WTC11 (cell line): ENCODE measurements at regions not wholly inside any gene's neighbourhood (a gene's known extent, or its start where the extent isn't known, plus 50 kb on each side); places are given as distances from the start of the nearest gene placed in this dataset.

ENCODE experiments used
- ATAC-seq: fragments of 200-7000 bp; cut with Tn5 transposase; 2 replicates; pipeline ENCODE4 v1.10.0; 2021; ENCODE audit warnings: mild to moderate bottlenecking, moderate library complexity
- CTCF ChIA-PET: fragments of 300-600 bp; sonication (Branson Sonifier 250); formaldehyde crosslinking; loops from one replicate; lab custom pipeline; 2021; ENCODE audit warnings: antibody characterized with exemption; lab: Charles Lee
- POLR2A ChIA-PET: fragments of 350-600 bp; sonication (Branson Sonifier 250); formaldehyde crosslinking; loops from one replicate; lab custom pipeline; 2021; ENCODE audit warnings: antibody characterized with exemption; lab: Charles Lee
- DNase-seq: peaks from one replicate; pipeline ENCODE4 v3.0.0; 2021; ENCODE audit warnings: low spot score
- H3K27ac Mint-ChIP-seq: 2 replicates; pipeline ENCODE4 v1.8.0; 2021; ENCODE audit warnings: mixed read lengths
- H3K27me3 Mint-ChIP-seq: 2 replicates; pipeline ENCODE4 v1.8.0; 2021; ENCODE audit warnings: low read depth, mild to moderate bottlenecking, moderate library complexity, mixed read lengths
- H3K36me3 Mint-ChIP-seq: 2 replicates; pipeline ENCODE4 v1.8.0; 2021; ENCODE audit warnings: mixed read lengths
- H3K4me1 Mint-ChIP-seq: 2 replicates; pipeline ENCODE4 v1.8.0; 2022; ENCODE audit warnings: mixed read lengths
- H3K4me3 Mint-ChIP-seq: 2 replicates; pipeline ENCODE4 v1.8.0; 2021; ENCODE audit warnings: mild to moderate bottlenecking, moderate library complexity, mixed read lengths
- H3K9me3 Mint-ChIP-seq: 2 replicates; pipeline ENCODE4 v1.8.0; 2021; ENCODE audit warnings: mixed read lengths
- E2F5 ChIP-seq: sonication (generic); formaldehyde crosslinking; IDR thresholded peaks from 2 replicates; pipeline ENCODE4 v1.8.1; 2022; ENCODE audit warnings: mild to moderate bottlenecking, moderate library complexity, missing genetic modification reagents
- ERG ChIP-seq: fragments of 250-450 bp; sonication (Bioruptor Pico); IDR thresholded peaks from 2 replicates; pipeline ENCODE4 v1.8.0; 2021; ENCODE audit warnings: mild to moderate bottlenecking
- GTF2I ChIP-seq: fragments of 250-450 bp; sonication (Bioruptor Pico); conservative IDR thresholded peaks from 2 replicates; pipeline ENCODE4 v1.4.0; 2021; ENCODE audit warnings: mild to moderate bottlenecking
- HMGA2 ChIP-seq: fragments of 250-450 bp; sonication (Bioruptor Pico); IDR thresholded peaks from 2 replicates; pipeline ENCODE4 v1.4.0; 2021; ENCODE audit warnings: mild to moderate bottlenecking, moderate library complexity
- MLX ChIP-seq: sonication (generic); formaldehyde crosslinking; IDR thresholded peaks from 2 replicates; pipeline ENCODE4 v1.8.1; 2023; ENCODE audit warnings: mild to moderate bottlenecking, missing genetic modification reagents, moderate library complexity
- MXD4 ChIP-seq: fragments of 250-450 bp; sonication (Bioruptor Pico); IDR thresholded peaks from 2 replicates; pipeline ENCODE4 v1.8.0; 2021; ENCODE audit warnings: mild to moderate bottlenecking, moderate library complexity, borderline replicate concordance
- NR1H2 ChIP-seq: sonication (generic); formaldehyde crosslinking; IDR thresholded peaks from 2 replicates; pipeline ENCODE4 v1.9.0; 2021; ENCODE audit warnings: mild to moderate bottlenecking, moderate library complexity, missing genetic modification reagents
- STAT6 ChIP-seq: sonication (generic); formaldehyde crosslinking; conservative IDR thresholded peaks from 2 replicates; pipeline ENCODE4 v1.8.1; 2023; ENCODE audit warnings: mild to moderate bottlenecking, low read depth, missing genetic modification reagents, moderate library complexity
- TCF7 ChIP-seq: sonication (generic); formaldehyde crosslinking; IDR thresholded peaks from 2 replicates; pipeline ENCODE4 v1.8.0; 2022; ENCODE audit warnings: mild to moderate bottlenecking, low read depth, missing genetic modification reagents, moderate library complexity
- ZNF138 ChIP-seq: sonication (generic); formaldehyde crosslinking; conservative IDR thresholded peaks from 2 replicates; pipeline ENCODE4 v1.8.1; 2022; ENCODE audit warnings: mild to moderate bottlenecking, moderate library complexity, missing genetic modification reagents
- ZNF281 ChIP-seq: sonication (generic); formaldehyde crosslinking; IDR thresholded peaks from 2 replicates; pipeline ENCODE4 v1.8.0; 2023; ENCODE audit warnings: mild to moderate bottlenecking, missing genetic modification reagents
- ZNF396 ChIP-seq: fragments of 250-450 bp; sonication (Bioruptor Pico); IDR thresholded peaks from 2 replicates; pipeline ENCODE4 v1.8.0; 2021; ENCODE audit warnings: mild to moderate bottlenecking, moderate library complexity, borderline replicate concordance
- TF ChIP-seq, protein P1 (sequence below): sonication (generic); formaldehyde crosslinking; IDR thresholded peaks from 2 replicates; pipeline ENCODE4 v1.8.1; 2023; ENCODE audit warnings: mild to moderate bottlenecking, moderate library complexity, missing genetic modification reagents
- TF ChIP-seq, protein P2 (sequence below): sonication (generic); formaldehyde crosslinking; IDR thresholded peaks from 2 replicates; pipeline ENCODE4 v1.8.1; 2023; ENCODE audit warnings: mild to moderate bottlenecking, missing genetic modification reagents, borderline replicate concordance
- TF ChIP-seq, protein P3 (sequence below): sonication (generic); formaldehyde crosslinking; IDR thresholded peaks from 2 replicates; pipeline ENCODE4 v1.8.1; 2022; ENCODE audit warnings: missing genetic modification reagents, borderline replicate concordance
- TF ChIP-seq, protein P4 (sequence below): fragments of 250-450 bp; sonication (Bioruptor Pico); IDR thresholded peaks from 2 replicates; pipeline ENCODE4 v1.9.0; 2021; ENCODE audit warnings: mild to moderate bottlenecking

GRCh38 chr1:57887964-57888491 lies 464.2 kb upstream of the DAB1 start:
- no peak overlapping the region for H3K4me3 Mint-ChIP-seq
- ChIA-PET POLR2A (no interaction called here), CTCF (no interaction called here)
- H3K9me3 Mint-ChIP-seq = no peaks in the 10 kb centered on the region
- H3K27ac Mint-ChIP-seq = no peak overlapping the region
- H3K27me3 Mint-ChIP-seq = no peaks in the 10 kb centered on the region
- peaks cover 28% of the 10 kb centered on the region for H3K4me1 Mint-ChIP-seq
- ATAC-seq = no peak
- no peak for DNase-seq
- TF ChIP-seq STAT6 (CRISPR knock-in tag) (no peak), ZNF396 (CRISPR knock-in tag) (no peak), MXD4 (no peak), NR1H2 (no peak), ZNF281 (CRISPR knock-in tag) (no peak), GTF2I (CRISPR knock-in tag) (no peak), HMGA2 (CRISPR knock-in tag) (no peak), ERG (CRISPR knock-in tag) (no peak), TCF7 (no peak), MLX (CRISPR knock-in tag) (no peak), ZNF138 (CRISPR knock-in tag) (no peak), E2F5 (CRISPR knock-in tag) (no peak)
- TF ChIP-seq, protein P1, sequence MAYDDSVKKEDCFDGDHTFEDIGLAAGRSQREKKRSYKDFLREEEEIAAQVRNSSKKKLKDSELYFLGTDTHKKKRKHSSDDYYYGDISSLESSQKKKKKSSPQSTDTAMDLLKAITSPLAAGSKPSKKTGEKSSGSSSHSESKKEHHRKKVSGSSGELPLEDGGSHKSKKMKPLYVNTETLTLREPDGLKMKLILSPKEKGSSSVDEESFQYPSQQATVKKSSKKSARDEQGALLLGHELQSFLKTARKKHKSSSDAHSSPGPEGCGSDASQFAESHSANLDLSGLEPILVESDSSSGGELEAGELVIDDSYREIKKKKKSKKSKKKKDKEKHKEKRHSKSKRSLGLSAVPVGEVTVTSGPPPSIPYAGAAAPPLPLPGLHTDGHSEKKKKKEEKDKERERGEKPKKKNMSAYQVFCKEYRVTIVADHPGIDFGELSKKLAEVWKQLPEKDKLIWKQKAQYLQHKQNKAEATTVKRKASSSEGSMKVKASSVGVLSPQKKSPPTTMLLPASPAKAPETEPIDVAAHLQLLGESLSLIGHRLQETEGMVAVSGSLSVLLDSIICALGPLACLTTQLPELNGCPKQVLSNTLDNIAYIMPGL (CRISPR knock-in tag) = no peak
- TF ChIP-seq, protein P2, sequence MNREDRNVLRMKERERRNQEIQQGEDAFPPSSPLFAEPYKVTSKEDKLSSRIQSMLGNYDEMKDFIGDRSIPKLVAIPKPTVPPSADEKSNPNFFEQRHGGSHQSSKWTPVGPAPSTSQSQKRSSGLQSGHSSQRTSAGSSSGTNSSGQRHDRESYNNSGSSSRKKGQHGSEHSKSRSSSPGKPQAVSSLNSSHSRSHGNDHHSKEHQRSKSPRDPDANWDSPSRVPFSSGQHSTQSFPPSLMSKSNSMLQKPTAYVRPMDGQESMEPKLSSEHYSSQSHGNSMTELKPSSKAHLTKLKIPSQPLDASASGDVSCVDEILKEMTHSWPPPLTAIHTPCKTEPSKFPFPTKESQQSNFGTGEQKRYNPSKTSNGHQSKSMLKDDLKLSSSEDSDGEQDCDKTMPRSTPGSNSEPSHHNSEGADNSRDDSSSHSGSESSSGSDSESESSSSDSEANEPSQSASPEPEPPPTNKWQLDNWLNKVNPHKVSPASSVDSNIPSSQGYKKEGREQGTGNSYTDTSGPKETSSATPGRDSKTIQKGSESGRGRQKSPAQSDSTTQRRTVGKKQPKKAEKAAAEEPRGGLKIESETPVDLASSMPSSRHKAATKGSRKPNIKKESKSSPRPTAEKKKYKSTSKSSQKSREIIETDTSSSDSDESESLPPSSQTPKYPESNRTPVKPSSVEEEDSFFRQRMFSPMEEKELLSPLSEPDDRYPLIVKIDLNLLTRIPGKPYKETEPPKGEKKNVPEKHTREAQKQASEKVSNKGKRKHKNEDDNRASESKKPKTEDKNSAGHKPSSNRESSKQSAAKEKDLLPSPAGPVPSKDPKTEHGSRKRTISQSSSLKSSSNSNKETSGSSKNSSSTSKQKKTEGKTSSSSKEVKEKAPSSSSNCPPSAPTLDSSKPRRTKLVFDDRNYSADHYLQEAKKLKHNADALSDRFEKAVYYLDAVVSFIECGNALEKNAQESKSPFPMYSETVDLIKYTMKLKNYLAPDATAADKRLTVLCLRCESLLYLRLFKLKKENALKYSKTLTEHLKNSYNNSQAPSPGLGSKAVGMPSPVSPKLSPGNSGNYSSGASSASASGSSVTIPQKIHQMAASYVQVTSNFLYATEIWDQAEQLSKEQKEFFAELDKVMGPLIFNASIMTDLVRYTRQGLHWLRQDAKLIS (CRISPR knock-in tag) = no peak
- TF ChIP-seq, protein P3, sequence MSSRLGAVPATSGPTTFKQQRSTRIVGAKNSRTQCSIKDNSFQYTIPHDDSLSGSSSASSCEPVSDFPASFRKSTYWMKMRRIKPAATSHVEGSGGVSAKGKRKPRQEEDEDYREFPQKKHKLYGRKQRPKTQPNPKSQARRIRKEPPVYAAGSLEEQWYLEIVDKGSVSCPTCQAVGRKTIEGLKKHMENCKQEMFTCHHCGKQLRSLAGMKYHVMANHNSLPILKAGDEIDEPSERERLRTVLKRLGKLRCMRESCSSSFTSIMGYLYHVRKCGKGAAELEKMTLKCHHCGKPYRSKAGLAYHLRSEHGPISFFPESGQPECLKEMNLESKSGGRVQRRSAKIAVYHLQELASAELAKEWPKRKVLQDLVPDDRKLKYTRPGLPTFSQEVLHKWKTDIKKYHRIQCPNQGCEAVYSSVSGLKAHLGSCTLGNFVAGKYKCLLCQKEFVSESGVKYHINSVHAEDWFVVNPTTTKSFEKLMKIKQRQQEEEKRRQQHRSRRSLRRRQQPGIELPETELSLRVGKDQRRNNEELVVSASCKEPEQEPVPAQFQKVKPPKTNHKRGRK (CRISPR knock-in tag) = no peak
- TF ChIP-seq, protein P4, sequence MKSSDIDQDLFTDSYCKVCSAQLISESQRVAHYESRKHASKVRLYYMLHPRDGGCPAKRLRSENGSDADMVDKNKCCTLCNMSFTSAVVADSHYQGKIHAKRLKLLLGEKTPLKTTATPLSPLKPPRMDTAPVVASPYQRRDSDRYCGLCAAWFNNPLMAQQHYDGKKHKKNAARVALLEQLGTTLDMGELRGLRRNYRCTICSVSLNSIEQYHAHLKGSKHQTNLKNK (CRISPR knock-in tag) = no peak
- TF ChIP-seq, all 79 proteins: peak for 0
- no peaks in the 10 kb centered on the region for H3K36me3 Mint-ChIP-seq
